ENCODE measurements at regions not wholly inside any gene's neighbourhood (a gene's known extent, or its start where the extent isn't known, plus 50 kb on each side); places are given as distances from the start of the nearest gene placed in this dataset.
"Not testable (repeated sequence)": the region's sequence is repeated elsewhere in the genome, so short reads cannot be mapped to it uniquely, and the experiment has no call there.

- TF ChIP-seq Cebpa-rat (IDR thresholded peaks at IDR 0.05) = no peak
- H3K27me3 ChIP-seq = no peaks in the 10 kb centered on the region
- no peaks in the 10 kb centered on the region for H3K9me3 ChIP-seq (replicated peaks in 1 of 11)
- no peak overlapping the region for H3K9ac ChIP-seq
- H4K20me1 ChIP-seq = no peaks in the 10 kb centered on the region
- H3K36me3 ChIP-seq = no peaks in the 10 kb centered on the region
- H3K4me2 ChIP-seq = no peak overlapping the region
- no peaks in the 10 kb centered on the region for H3K4me1 ChIP-seq
- H3K4me3 ChIP-seq = no peak overlapping the region
- H3K27ac ChIP-seq = no peak overlapping the region
Observed at GRCh38 chr14:105917933-105918436, 391.6 kb downstream of the TMEM121 start.

GRCh38 chr14:105918496-105919262 lies 392.3 kb downstream of the TMEM121 start:
- Histone ChIP-seq H3K9me3 (replicated peaks in 1 of 11) (no peaks in the 10 kb centered on the region), H3K4me1 (no peaks in the 10 kb centered on the region), H3K4me2 (no peak overlapping the region), H3K9ac (no peak overlapping the region), H3K27me3 (no peaks in the 10 kb centered on the region), H4K20me1 (no peaks in the 10 kb centered on the region), H3K36me3 (no peaks in the 10 kb centered on the region), H3K27ac (no peak overlapping the region), H3K4me3 (no peak overlapping the region)
- no peak for TF ChIP-seq Cebpa-rat (IDR thresholded peaks at IDR 0.05)

DNA sequence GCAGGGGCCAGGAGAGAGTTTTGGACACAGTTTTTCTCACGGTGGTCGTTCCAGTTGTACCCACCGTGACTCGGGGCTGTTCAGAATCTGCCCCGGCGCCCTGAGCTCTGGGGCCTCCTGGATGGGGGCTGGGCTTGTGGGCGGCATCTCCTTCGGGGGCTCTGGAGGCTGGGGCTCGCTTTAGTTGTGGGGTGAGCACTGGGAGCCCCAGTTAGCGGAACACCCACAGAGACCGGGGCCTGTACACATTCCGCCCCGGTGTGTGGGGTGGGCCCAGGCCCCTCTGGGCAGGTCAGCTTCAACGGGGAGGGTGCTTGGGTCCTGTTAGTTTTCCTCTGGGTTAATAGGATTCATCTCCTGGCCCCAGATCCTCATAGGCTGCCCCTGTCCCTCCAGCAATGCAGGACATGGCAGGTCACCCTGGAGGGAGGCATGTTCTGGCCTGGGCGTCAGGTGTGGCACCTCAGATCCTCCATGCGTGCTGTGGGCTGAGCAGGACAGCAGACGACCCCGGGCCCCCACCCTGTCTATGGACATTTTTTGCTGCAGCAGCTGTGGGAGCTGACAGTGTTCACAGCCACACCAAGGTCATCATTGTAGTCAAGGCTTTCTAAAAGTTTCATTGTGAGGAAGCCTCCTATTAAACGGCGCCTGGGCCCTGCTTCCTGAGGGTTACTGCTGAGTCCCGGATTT lies 393.2 kb downstream of the TMEM121 start:
- TF ChIP-seq Cebpa-rat (IDR thresholded peaks at IDR 0.05) = no peak
- H3K9ac ChIP-seq = no peak overlapping the region
- H3K4me3 ChIP-seq = no peak overlapping the region
- H4K20me1 ChIP-seq = no peaks in the 10 kb centered on the region
- H3K4me1 ChIP-seq = no peaks in the 10 kb centered on the region
- H3K27ac ChIP-seq = no peak overlapping the region
- no peaks in the 10 kb centered on the region for H3K36me3 ChIP-seq
- no peaks in the 10 kb centered on the region for H3K9me3 ChIP-seq (replicated peaks in 1 of 11)
- H3K4me2 ChIP-seq = no peak overlapping the region
- no peaks in the 10 kb centered on the region for H3K27me3 ChIP-seq

DNA sequence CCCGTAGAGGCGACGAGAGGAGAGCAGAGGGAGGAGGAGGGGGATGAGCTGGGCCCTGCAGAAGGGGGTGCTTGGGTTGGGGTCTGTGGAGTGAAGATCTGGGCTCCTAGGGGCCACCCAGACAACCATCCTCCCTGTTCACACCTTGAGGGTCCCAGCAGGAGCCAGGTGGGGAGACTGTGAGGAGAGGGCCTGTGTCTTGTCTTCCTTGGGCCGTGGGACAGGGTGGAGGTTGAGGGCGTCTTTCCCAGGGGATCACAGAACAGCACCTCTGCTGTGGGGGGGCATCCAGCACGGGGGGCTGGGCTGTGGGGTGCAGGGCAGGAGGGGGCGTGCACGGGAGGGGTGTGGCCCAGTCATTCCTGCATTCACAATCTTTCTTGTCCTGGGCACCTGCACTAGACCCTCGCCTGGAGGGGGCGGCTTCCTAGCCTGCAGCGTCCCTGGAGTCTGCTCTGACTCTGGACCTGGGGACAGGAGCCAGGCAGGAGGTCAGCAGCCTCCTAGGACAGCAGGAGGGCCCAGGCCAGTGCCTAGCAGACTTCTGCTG lies 393.8 kb downstream of the TMEM121 start:
- not testable (repeated sequence) for H3K27ac ChIP-seq; H3K9ac ChIP-seq; H3K4me3 ChIP-seq; H3K36me3 ChIP-seq; H3K27me3 ChIP-seq; H3K4me2 ChIP-seq; H3K9me3 ChIP-seq (replicated peaks in 1 of 11); H3K4me1 ChIP-seq; H4K20me1 ChIP-seq

- not testable (repeated sequence) for H4K20me1 ChIP-seq; H3K36me3 ChIP-seq; H3K27ac ChIP-seq; H3K4me2 ChIP-seq; H3K9me3 ChIP-seq (replicated peaks in 1 of 11); H3K4me1 ChIP-seq; H3K9ac ChIP-seq; H3K4me3 ChIP-seq; H3K27me3 ChIP-seq
Observed at GRCh38 chr14:105920803-105921755, 394.7 kb downstream of the TMEM121 start.

GRCh38 chr14:105921781-105922180 lies 395.4 kb downstream of the TMEM121 start:
- not testable (repeated sequence) for H3K36me3 ChIP-seq; H3K9me3 ChIP-seq (replicated peaks in 1 of 11); H3K27me3 ChIP-seq; H3K4me1 ChIP-seq; H3K9ac ChIP-seq; H3K4me2 ChIP-seq; H3K27ac ChIP-seq; H4K20me1 ChIP-seq; H3K4me3 ChIP-seq

- H3K4me1 ChIP-seq; H3K9ac ChIP-seq; H3K27me3 ChIP-seq; H3K9me3 ChIP-seq (replicated peaks in 1 of 11); H3K4me2 ChIP-seq; H3K4me3 ChIP-seq; H4K20me1 ChIP-seq; H3K27ac ChIP-seq; H3K36me3 ChIP-seq: not testable (repeated sequence)
Observed at GRCh38 chr14:105923520-105924191, 397.3 kb downstream of the TMEM121 start.

DNA sequence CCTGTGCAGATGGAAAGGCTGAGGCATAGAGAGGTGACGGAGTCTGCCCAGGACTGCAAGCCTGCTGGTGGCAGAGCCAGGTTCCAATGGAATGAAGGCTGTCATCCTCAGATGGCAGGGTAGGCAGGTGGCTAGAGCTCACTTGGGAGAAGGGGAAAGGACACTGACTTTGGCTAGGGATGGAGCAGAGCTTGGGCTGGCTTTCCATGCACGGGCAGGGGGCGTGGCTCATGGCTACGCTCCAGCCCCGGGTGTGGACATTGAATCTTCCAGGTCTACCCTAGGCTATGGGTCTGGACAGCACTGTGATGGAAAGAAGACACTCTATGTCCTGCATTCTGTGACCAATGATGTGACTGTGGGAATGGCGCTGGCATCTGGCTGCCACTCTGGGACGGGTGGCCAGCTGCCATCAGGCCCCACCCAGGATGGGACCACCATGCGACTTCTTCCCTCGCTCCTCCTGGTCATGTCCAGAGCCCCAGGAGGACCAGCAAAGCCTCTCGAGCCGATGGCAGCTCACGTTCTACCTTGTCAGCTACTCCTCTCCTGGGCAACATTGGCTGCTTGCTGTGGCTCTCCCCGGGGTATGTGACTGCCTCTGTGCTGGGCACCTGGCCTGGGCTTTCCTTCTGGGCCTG lies 398.7 kb downstream of the TMEM121 start:
- Histone ChIP-seq H3K9me3 (replicated peaks in 1 of 11) (no peaks in the 10 kb centered on the region), H3K27ac (no peak overlapping the region), H3K36me3 (no peaks in the 10 kb centered on the region), H3K4me3 (no peak overlapping the region), H3K4me2 (no peak overlapping the region), H3K4me1 (no peaks in the 10 kb centered on the region), H3K9ac (no peak overlapping the region), H3K27me3 (no peaks in the 10 kb centered on the region), H4K20me1 (no peaks in the 10 kb centered on the region)
- TF ChIP-seq Cebpa-rat (IDR thresholded peaks at IDR 0.05) = no peak

All from BLaER1 treated with 17β-estradiol and CSF1 and Interleukin-3, amounts not matched to agents 10 nM and 100 nM (cell line).